GM23248 (cell line): ENCODE measurements at regions not wholly inside any gene's neighbourhood (a gene's known extent, or its start where the extent isn't known, plus 50 kb on each side); places are given as distances from the start of the nearest gene placed in this dataset.

Experiments used
- EZH2 ChIP-seq: fragments of 200-600 bp; sonication (generic); IDR thresholded peaks from 2 replicates; pipeline ENCODE4 v1.6.1; 2018; ENCODE audit warnings: antibody characterized with exemption, mild to moderate bottlenecking; ENCODE audit not compliant: insufficient read depth, poor library complexity, severe bottlenecking
- EZH2phosphoT487 ChIP-seq: fragments of 200-600 bp; sonication (generic); IDR thresholded peaks from 2 replicates; pipeline ENCODE4 v1.6.1; 2018; ENCODE audit warnings: antibody characterized with exemption, moderate library complexity, mild to moderate bottlenecking, low read depth; ENCODE audit not compliant: insufficient read depth

DNA sequence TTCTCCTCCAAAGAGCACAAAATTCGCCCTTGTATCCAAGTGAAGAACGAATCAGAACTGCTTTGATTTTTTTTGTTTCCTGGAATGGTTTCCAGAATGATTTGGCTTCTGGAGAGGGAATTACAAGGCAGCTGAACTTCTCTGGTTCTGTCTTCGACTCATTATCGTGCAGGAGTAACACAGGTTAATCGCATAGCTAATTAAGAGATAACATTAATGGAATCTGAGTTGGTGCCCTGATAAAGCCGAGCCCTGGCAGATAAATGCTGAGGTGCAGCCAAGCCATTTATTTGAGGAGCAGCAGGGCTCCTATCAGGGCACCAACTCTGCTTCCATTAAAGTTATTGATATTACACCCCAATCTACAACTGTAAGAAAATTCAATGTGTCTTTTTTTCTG lies 433.7 kb downstream of the ZNF521 start:
- TF ChIP-seq EZH2 (no peak), EZH2phosphoT487 (no peak)
